ENCODE measurements at regions not wholly inside any gene's neighbourhood (a gene's known extent, or its start where the extent isn't known, plus 50 kb on each side); places are given as distances from the start of the nearest gene placed in this dataset.

DNA sequence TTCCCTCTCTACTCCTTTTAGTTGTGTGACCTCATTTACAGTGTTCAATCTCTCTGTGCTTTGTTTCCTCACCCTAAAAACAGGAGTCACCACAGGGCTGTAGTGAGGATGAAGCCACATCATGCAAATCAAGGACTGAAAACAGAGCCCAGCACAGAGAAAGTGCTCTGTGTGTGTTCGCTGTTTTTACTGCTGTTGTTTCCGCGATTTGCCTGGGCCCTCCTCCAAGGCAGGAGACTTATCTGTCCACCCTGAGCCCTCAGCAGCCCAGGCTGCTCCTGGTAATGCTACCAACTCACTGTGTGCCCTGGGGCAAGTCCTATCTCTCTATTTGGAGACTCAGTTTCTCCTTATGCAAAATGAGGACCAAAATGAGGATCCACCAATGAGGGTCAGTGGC, 87.2 kb upstream of the NEURL1B start:
- TF ChIP-seq, protein P1, sequence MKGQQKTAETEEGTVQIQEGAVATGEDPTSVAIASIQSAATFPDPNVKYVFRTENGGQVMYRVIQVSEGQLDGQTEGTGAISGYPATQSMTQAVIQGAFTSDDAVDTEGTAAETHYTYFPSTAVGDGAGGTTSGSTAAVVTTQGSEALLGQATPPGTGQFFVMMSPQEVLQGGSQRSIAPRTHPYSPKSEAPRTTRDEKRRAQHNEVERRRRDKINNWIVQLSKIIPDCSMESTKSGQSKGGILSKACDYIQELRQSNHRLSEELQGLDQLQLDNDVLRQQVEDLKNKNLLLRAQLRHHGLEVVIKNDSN (CRISPR knock-in tag; IDR thresholded peaks at IDR 0.05) = no peak
- TF ChIP-seq AFF4 (CRISPR knock-in tag; IDR thresholded peaks at IDR 0.05) = no peak
- no peak for TF ChIP-seq SREBF1 (IDR thresholded peaks at IDR 0.05; ENCODE audit: borderline replicate concordance, low read depth, low read length)
- no peak for TF ChIP-seq SAFB2 (IDR thresholded peaks at IDR 0.05; ENCODE audit: borderline replicate concordance, low read depth, low read length, severe bottlenecking)
- TF ChIP-seq MEF2D (tag; conservative IDR thresholded peaks at IDR 0.05; ENCODE audit: low read depth) = no peak
- TF ChIP-seq ZNF699 (CRISPR knock-in tag; IDR thresholded peaks at IDR 0.05; ENCODE audit: insufficient replicate concordance) = no peak
- TF ChIP-seq BRD9 (IDR thresholded peaks at IDR 0.05; ENCODE audit: low read depth, partially characterized antibody) = no peak
- TF ChIP-seq CHCHD3 (CRISPR knock-in tag; IDR thresholded peaks at IDR 0.05) = no peak
- TF ChIP-seq MTA3 (IDR thresholded peaks at IDR 0.05; ENCODE audit: borderline replicate concordance) = no peak
- no peak for TF ChIP-seq PHB2 (IDR thresholded peaks at IDR 0.05; ENCODE audit: low read depth)
